ENCODE measurements at regions not wholly inside any gene's neighbourhood (a gene's known extent, or its start where the extent isn't known, plus 50 kb on each side); places are given as distances from the start of the nearest gene placed in this dataset.

- TF ChIP-seq, protein P1, sequence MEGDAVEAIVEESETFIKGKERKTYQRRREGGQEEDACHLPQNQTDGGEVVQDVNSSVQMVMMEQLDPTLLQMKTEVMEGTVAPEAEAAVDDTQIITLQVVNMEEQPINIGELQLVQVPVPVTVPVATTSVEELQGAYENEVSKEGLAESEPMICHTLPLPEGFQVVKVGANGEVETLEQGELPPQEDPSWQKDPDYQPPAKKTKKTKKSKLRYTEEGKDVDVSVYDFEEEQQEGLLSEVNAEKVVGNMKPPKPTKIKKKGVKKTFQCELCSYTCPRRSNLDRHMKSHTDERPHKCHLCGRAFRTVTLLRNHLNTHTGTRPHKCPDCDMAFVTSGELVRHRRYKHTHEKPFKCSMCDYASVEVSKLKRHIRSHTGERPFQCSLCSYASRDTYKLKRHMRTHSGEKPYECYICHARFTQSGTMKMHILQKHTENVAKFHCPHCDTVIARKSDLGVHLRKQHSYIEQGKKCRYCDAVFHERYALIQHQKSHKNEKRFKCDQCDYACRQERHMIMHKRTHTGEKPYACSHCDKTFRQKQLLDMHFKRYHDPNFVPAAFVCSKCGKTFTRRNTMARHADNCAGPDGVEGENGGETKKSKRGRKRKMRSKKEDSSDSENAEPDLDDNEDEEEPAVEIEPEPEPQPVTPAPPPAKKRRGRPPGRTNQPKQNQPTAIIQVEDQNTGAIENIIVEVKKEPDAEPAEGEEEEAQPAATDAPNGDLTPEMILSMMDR (IDR thresholded peaks at IDR 0.05), result no peak
- TF ChIP-seq EP300 (IDR thresholded peaks at IDR 0.05; ENCODE audit: low read depth) (no peak), POLR2A (IDR thresholded peaks at IDR 0.05) (no peak), POLR2AphosphoS5 (IDR thresholded peaks at IDR 0.05) (no peak)
These were observed 143.0 kb upstream of the TSHZ2 start for GRCh38 chr20:52829111-52829510.
